DMS53 treated with DMSO at 0.1 percent for 48 hours (cell line): ENCODE measurements at regions not wholly inside any gene's neighbourhood (a gene's known extent, or its start where the extent isn't known, plus 50 kb on each side); places are given as distances from the start of the nearest gene placed in this dataset.

Source experiments
- DNase-seq: peaks from one replicate; lab custom pipeline; 2025; ENCODE audit not compliant: unreplicated experiment; lab: John Stamatoyannopoulos, UW

DNA sequence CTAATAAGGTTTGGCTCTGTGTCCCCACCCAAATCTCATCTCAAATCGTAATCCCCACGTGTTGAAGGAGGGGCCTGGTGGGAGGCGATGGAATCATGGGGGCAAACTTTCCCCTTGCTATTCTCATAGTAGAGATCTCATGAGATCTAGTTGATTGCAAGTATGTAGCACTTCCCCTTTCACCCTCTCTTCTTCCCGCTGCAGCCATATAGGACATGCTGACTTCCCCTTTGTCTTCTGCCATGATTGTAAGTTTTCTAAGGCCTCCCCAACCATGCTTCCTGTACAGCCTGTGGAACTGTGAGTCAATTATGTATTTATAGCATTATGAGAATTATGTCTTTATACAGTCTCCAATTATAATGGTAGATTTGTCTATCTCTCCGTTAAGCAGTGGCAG, 594.5 kb downstream of the ACTR3B start:
- DNase-seq, result no peak

DNA sequence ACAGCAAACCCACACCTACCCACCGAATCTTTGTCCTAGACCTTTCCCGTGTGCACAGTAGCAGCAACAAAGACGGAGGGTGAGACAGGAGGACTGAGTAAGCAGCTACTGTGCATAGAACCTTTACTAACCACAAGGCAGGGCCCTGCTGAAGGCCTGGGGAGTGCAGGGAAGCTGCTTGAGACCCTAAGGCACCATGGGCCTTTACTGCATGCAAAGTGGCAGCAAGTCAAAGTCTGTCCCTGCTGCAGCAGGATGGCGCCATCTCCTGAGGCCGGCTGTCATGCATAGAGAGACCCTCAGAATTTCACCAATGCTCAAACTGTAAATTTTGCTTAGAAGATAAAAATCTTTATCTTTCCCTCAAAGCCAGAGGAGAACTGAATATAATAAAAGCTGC, 610.5 kb downstream of the ACTR3B start:
- DNase-seq, result no peak

DNA sequence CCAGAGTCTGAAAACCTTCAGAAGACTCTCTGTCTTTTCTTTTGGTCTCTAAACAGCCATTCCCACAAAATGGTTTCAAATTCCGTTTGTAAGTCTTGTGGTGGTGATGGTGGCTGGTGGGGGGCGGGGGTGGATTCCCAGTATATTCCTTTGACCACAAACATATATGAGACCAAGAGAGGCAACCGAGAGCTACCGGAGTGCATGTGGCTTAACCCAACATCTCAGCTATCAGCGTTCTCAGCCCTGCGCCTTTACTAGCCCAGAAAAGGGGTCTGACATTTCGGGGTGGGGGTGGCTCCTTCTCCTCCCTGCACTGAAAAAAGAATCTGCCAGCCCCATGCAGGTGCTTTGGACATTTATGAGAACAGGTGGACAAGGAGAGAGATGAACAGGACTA, 621.1 kb downstream of the ACTR3B start:
- no peak for DNase-seq

DNA sequence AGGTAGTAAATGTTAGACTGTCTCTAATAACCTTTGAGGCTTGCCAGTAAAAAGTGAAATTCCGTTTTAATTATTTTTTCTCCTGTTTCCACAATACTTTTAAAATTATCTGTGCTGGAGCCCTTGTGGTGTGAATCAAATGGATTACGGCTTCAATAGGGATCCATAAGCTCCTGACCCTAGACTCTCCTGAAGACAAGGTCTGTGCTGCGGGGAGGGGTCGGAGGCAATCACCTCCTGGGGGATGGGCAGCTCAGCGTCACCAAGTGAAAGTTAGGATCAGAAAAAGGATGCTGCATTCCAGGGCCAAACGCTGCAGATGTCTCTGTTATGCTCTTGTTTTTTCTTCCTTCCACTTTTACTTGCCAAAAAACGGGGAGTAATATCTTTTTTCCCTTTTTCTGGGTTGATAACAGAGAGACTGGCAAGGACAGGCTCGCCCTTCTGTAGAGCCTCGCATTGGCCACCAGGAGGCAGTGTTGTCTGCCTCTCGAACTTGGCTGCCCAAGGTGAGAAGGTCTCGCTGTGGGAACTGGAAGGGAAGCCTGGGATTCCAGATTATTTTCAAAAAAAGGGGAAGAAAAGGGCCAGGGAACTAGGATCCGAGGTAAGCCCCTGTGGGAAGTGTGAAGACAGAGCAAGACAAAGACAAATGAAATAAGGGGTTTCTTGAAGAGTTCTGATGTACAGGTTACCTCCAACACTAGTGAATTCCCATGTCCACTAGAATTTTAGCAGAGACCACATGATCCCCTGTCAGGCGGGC, 621.9 kb downstream of the ACTR3B start:
- no peak for DNase-seq

DNA sequence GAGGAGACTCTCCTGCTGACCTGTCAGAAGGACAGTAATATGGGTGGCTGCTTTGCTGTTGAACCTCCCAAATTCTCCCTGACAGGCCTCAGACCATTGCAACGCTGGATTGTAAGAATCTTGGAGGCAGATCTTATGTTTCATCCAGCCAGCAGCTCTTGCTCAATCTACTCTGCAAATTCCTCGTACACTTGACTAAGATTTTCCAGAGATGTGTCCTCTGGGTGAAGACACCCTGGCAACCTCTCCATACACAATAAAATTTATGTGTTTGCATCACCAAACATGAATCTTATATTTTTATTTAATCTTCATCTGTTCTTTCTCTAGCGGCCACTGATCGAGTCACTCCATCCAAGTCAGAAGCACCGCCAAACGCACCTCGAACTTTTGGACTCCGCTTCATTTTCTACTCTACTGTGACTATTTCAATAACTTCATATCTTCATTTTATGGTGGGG, 623.1 kb downstream of the ACTR3B start:
- no peak for DNase-seq

DNA sequence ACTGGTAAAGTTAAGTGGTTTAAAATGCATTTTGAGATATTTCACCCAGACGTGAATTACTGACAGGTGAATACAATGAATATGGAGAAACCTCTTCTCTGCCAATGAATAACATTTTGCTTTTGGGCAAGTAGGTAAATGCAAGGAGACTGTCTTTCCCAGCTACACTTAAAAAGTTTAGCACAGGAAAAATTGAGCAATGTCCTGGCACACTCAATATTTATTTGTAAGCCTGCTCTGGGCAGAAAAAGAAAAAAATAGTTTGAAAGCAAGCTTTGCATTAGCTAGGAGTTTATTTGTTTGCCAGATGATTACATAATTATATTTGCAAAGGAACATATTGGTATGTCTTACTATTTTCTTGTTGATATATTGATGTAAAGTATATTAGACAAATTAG, 624.2 kb downstream of the ACTR3B start:
- DNase-seq, result no peak

DNA sequence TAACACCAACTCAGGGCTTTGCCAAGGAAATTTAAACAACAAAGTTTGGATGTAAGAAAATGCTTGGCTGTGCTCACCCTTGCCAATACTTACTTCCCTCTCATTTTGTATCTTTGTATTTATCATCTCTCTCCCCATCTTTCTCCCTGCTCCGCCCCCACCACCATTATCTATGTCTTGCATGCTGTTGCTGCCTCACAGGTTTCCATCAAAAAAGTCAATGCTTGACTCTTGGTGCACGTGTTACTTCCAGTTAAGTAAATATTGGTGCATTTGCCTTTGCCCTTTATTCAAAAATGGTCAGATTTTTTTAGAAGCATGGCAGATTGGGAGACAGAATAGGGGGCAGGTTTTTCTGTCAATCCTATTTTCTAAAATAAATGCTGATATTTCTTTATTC, 626.0 kb downstream of the ACTR3B start:
- no peak for DNase-seq

DNA sequence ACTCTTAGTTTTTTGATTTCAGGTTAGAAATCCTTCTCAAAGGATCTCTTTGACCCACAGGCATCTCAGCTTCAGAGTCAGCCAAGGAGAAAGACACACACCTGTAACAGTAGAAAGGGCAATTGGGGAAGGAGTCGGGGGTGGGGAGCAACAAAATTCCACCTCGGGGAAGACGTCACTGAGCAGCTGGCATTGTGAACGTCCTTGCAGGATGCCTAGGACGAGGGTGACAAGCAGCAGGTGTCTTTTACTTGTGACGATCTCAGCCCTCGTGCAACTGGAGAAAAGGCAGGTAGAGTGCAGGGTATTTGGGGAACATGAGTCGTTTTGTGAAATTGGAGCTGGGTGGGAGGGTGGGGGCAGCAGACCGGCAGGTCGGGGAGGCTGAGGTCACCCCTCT, 627.0 kb downstream of the ACTR3B start:
- no peak for DNase-seq

DNA sequence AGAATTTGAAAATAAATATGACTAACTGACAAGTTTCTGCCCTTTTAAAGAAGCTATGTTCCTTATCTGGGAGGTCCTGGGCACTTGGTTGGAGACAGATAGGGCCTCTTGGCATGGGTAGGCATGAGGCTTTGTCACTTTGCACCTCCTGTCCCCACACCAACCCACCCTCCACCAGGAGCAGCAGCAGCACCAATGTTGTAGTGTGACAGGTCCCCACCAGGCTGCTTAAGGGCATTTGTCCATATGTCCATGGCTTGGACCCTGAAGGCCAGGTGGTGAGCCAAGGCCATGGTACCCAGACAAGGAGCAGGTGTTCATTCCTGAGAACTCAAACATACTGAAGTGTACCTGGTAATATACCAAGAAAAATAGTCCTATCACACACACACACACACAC, 629.1 kb downstream of the ACTR3B start:
- DNase-seq, result no peak

DNA sequence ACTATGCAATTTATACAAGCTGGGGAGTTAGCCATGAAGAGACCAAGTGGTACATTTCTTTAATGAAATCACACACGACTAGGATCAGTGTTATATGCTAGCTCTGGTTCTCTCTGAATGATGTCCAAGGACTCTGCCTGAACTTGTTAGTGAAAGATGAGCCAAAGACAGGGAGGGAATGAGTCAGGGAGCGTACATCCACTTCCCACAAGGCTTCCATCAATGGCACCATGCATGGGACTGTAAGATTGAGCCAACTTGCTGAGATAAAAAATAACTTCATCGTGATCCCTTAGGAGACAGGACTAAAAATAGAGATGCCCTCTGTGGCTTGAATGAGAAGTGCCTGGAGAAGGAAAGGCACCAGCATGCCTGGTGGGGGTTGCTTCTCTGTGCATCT, 629.7 kb downstream of the ACTR3B start:
- no peak for DNase-seq

DNA sequence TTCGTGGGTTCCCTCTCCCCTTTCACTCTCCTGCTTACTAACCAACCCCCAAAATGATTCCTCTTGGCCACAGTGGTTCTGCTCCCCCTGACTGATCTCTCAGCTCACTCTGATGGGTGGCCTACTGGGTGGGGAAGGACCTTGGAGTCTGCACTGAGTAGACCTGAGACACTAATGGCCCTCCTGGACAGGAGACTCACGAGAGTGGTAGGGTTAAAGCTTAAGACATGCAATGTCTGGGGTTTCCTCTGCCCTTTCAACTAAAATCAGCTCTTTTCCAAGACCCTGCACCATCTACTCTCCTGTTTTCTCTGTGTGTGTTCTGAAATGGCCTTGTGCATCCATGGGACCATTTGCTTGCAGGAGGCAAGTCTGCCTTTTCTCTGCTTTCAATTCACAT, 631.4 kb downstream of the ACTR3B start:
- DNase-seq, result no peak

DNA sequence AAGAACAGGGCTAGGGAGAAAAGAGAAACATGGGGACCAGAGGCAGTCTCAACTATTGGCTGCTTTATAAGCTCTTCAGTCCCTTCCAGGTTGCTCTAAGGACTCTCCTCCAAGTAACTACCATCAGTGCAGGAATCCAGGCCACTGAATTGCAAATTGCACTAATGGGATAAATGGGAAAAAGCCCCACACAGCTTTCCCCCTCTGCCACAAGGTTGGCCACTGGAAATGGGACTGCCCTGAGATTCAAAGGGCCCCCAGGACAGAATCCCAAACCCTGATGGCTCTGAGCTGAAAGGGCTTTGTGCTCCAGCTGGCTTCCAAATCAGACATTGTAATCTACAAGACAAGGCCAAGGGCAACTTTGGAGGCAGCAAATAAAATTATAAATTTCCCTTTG, 633.2 kb downstream of the ACTR3B start:
- no peak for DNase-seq

DNA sequence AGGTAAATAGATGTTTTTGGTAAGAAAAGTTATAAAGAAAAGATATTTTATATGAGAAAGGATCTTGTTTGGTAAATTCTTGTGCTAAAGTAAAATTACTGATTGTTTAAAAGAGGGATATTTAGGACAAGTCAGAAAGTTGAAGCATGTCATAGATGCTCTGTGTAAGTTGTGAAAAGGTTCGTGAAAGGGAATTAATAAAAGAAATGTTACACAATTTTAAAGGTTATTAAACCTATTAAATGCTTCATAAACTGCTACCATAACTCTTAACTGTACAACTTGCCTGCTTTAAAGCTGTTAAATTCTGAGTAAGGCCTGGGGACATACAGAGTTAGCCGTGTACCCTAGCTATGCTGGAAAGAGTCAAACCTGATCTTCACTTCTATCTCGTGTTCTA, 634.1 kb downstream of the ACTR3B start:
- DNase-seq, result no peak

DNA sequence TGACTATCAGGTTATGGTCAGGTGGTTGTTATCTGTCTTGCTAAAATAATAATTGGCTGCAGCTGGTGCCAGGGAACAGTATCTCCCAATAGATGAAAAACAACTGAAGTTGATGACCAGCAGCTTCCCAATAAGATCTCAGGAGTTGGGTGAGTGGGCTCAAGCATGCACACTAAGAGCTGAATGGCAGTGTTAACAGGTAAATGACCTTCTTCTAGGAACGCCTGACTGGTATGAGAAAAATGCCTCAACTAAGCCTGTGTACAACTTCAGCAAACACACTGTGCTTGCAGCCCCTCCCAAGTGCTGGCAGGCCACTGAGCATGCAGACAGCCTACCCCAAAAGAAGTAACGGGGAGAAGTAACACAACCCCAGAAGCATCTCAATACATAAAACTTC, 636.9 kb downstream of the ACTR3B start:
- DNase-seq, result no peak

DNA sequence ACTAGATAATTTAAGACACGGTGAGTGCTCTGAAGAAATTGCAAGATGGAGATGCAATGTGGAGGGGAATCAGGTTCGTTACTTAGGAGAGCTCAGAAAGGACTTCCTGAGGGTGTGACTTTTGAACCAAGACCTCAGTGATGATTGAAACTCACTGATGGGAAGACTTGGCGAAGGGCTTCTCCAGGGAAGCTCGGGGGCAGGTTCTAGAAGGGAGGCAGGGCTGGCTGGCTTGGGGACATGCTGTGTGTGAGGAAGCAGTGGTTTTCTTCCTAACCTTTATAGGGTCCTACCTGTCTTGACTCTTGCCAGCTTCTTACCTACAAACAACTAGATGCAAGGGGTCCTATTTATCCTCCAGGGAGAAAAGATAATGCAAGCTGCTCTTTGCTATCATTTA, 637.9 kb downstream of the ACTR3B start:
- DNase-seq, result no peak

DNA sequence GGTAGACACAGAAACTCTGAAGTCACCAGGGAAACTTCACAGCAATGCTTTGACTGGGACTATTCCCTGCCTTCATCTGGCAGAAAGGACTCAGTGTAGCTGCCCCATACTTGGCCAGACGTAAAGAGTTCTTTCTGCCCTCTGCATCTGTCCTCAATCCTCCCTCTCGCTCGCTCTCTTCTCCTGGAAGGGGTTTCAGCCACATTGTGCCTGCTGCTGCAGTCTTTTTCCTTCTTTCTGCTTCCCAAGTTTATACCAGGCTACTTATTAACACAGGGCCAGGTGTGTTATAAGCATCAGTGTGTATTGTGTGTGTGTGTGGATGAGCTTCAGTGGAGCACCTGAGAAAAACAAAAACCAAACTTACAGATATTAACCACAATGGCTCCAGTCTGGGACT, 638.4 kb downstream of the ACTR3B start:
- no peak for DNase-seq

DNA sequence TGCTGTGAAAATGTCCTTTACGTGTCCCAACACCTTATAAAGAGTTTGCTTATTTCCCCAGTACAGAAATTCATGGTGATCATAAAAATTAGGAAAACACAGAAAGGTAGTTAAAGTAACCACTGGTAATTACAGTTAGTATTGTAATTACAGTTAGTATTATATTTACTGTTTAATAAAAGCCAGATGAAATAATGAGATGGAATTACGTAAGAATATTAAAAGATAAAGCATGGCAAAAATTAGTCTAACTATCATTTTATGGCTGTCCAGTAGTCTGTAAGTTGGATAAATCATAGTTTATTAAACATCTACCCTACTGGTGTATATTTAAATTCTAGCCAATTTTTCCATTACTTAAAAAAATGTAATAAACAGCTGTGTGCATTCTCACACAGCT, 638.8 kb downstream of the ACTR3B start:
- DNase-seq, result no peak

DNA sequence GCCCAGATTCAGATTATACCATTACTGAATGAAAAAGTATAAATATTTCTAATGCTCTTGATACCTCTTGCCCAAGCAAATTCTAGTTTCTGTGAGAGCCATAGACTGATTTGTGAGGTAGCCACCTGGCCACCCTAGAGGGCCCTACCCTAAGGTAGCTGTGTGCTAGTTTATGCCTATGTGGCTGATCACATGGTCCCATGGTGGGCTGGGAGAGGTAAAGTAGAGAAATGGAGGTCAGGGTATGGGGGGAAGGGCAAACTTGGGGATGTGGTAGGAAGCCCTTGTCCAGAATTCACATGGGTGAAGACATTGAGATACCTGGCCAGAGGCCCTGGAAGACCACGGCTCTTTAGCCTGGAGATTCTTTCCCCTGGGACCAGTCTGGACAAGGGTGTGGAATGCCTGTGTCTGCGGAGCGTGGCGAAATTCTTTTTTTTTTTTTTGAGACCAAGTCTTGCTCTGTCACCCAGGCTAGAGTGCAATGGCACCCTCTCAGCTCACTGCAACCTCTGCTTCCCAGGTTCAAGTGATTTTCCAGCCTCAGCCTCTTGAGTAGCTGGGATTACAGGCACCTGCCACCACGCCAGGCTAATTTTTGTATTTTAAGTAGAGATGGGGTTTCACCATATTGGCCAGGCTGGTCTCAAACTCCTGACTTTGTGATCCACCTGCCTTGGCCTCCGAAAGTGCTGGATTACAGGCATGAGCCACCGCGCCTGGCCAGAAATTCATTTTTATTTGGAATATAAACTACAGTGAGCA, 639.4 kb downstream of the ACTR3B start:
- no peak for DNase-seq

DNA sequence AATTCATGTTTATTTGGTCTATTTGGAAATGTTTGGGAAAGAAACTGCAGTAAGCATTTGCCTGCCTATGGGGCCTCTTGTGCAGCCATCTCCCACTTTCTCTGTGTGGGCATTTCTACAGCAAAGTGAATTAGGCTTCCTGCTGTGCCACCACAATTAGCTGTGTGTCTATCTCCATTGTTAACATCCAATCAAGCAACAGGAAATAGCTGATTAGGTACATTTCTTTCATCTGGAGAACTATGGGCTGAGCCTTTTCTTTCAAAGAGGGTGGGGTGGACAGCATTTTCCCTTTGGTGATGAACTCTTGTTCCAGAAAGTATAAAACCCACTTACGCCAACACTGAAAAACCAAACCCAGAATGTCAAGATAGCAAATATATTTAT, 640.0 kb downstream of the ACTR3B start:
- no peak for DNase-seq

DNA sequence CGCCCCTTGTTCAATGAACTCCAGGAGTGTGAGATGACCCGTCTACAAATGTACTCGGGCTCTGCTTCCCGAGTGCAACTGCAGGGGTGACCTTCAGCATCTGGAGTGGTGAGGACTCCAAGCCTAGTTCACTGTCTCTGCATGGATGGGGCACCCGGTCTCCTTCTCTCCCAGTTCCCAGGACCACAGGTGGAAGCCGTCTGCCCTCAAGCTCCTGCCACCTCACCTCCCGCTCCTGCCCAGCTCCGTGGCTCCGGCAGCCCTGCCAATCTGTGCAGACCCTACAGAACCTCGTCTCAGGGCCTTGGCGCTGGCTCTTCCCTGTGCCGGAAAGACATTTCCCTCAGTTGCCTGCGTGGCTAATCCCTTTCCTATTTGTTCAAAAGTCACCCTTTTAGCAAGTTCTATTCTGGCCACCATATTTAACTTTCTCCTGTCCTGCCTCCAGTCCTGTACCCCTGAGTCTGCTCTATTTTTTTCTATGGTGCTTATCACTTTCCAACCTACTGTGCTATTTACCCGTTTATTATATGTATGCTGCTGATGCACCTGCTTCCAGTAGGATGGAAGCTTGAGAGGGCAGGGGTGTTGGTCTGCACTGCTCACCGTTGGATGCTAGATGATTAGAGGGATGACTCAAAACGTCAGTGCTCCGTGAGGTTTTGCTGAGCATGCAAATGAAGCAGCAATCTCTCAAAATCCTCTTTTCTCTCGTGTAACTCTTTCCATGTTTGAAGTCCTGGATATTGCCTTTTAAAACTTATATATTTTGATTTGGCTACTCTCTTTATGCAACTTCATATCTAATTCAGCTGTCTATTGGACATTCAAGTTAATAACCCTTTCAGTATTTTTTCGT, 641.4 kb downstream of the ACTR3B start:
- DNase-seq, result no peak

DNA sequence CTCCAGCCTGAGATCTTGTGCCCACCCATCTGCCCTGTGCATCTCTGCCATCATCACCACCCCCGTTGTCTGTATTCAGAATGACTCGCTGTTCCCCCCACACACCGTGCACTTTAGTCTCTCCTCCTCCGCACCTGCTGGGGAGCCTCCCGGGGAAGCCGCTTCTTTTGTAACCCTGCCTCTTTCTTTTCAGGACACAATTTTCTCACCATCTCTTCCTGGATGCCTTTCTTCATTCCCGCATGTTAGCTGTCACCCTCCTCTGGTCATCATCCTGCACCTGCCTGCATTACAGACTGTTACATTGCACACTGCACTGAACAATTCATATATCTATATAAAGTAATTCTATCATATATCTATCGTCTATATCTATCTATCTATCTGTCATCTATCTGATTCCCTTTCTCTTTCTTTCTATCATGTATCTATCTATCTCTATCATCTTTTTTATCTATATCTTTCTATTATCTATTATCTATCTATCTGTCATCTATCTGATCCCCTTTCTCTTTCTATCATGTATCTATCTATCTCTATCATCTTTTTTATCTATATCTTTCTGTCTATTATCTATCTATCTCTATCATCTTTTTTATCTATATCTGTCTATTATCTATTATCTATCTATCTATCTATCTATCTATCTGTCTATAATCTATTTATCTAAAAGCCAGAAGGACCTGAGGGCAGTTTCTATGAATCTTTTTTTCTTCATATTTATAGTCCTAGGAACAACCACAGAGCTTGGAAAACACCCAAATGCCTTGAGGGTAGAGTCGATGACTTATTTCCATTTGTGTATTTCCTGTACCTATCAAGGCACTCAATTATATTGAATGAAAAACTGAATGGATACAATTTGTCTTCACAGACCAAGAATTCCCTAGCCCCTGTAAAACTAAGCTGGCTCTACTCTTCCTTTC, 642.5 kb downstream of the ACTR3B start:
- no peak for DNase-seq
